Smooth muscle cell (in vitro differentiated cells): ENCODE measurements at regions not wholly inside any gene's neighbourhood (a gene's known extent, or its start where the extent isn't known, plus 50 kb on each side); places are given as distances from the start of the nearest gene placed in this dataset.

Experiments used
- DNase-seq: peaks from one replicate; lab custom pipeline; 2025; ENCODE audit not compliant: unreplicated experiment; lab: John Stamatoyannopoulos, UW
- H2AFZ ChIP-seq: fragments of 200-600 bp; sonication (generic); 2 replicates; pipeline ENCODE4 v1.6.0; 2016; ENCODE audit warnings: antibody characterized with exemption, low read depth, mild to moderate bottlenecking
- H3F3A ChIP-seq: fragments of 200-600 bp; sonication (generic); 2 replicates; pipeline ENCODE4 v1.6.0; 2017; ENCODE audit warnings: antibody characterized with exemption, low read depth
- H3K27ac ChIP-seq: fragments of 200-600 bp; sonication (generic); 2 replicates; pipeline ENCODE4 v1.5.1; 2016; ENCODE audit warnings: low read depth, mild to moderate bottlenecking
- H3K27me3 ChIP-seq: fragments of 200-600 bp; sonication (generic); 2 replicates; pipeline ENCODE4 v1.6.1; 2016; ENCODE audit warnings: low read depth, mild to moderate bottlenecking
- H3K36me3 ChIP-seq: fragments of 200-600 bp; sonication (generic); 2 replicates; pipeline ENCODE4 v1.5.1; 2016; ENCODE audit warnings: low read depth
- H3K4me1 ChIP-seq: fragments of 200-600 bp; sonication (generic); 2 replicates; pipeline ENCODE4 v1.5.1; 2016; ENCODE audit warnings: low read depth
- H3K4me2 ChIP-seq: fragments of 200-600 bp; sonication (generic); 2 replicates; pipeline ENCODE4 v1.6.0; 2016; ENCODE audit warnings: mild to moderate bottlenecking
- H3K4me3 ChIP-seq: fragments of 200-600 bp; sonication (generic); 2 replicates; pipeline ENCODE4 v1.5.1; 2016; ENCODE audit warnings: mild to moderate bottlenecking
- H3K79me2 ChIP-seq: fragments of 200-600 bp; sonication (generic); 2 replicates; pipeline ENCODE4 v1.6.0; 2016; ENCODE audit warnings: low read depth, mild to moderate bottlenecking
- H3K9ac ChIP-seq: fragments of 200-600 bp; sonication (generic); 2 replicates; pipeline ENCODE4 v1.6.0; 2016; ENCODE audit warnings: low read depth
- H3K9me3 ChIP-seq: fragments of 200-600 bp; sonication (generic); replicated peaks from 2 replicates; pipeline ENCODE4 v1.5.1; 2016; ENCODE audit warnings: low read depth
- H4K20me1 ChIP-seq: fragments of 200-600 bp; sonication (generic); 2 replicates; pipeline ENCODE4 v1.6.0; 2016; ENCODE audit warnings: low read depth
- WGBS: methylation state at CpG from one replicate; pipeline ENCODE4 v1.1.7; 2016; ENCODE audit warnings: low lambda C conversion rate; 5-methylcytosine and 5-hydroxymethylcytosine counted together
- TF ChIP-seq, protein P1 (sequence below): fragments of 200-600 bp; sonication (generic); IDR thresholded peaks from 2 replicates; pipeline ENCODE4 v1.5.1; 2017; ENCODE audit warnings: borderline replicate concordance, mild to moderate bottlenecking, antibody characterized with exemption; ENCODE audit not compliant: insufficient read depth, poor library complexity, severe bottlenecking

DNA sequence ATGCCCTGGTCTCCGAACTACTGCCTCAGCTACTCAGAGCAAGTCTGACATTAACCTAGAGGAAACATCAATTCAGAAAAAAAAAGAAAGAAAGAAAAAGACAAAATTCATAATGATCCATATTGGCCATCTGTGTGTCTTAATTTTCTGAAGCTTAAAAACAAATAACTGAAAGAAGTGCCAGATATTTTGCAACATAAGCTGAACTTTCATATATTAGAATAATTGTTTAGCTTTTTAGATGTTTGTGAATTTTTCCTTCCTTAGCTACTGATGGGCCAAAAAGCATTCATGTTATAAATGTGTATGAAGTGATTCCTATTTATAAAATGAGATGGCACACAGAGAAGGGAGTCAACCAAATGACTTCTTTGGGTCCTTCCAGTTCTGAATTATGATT, 555.0 kb upstream of the CHAC2 start:
- H3K27me3 ChIP-seq = no peaks in the 10 kb centered on the region
- H3K4me2 ChIP-seq = no peak overlapping the region
- no peak overlapping the region for H2AFZ ChIP-seq
- H3K27ac ChIP-seq = no peak overlapping the region
- H3F3A ChIP-seq = no peaks in the 10 kb centered on the region
- 100% methylated on average over 1 of the region's 1 CpG for WGBS
- H3K36me3 ChIP-seq = no peaks in the 10 kb centered on the region
- H3K79me2 ChIP-seq = no peaks in the 10 kb centered on the region
- DNase-seq = no peak
- H3K9ac ChIP-seq = no peak overlapping the region
- no peak overlapping the region for H3K4me3 ChIP-seq
- no peaks in the 10 kb centered on the region for H3K4me1 ChIP-seq
- H4K20me1 ChIP-seq = no peaks in the 10 kb centered on the region
- TF ChIP-seq, protein P1, sequence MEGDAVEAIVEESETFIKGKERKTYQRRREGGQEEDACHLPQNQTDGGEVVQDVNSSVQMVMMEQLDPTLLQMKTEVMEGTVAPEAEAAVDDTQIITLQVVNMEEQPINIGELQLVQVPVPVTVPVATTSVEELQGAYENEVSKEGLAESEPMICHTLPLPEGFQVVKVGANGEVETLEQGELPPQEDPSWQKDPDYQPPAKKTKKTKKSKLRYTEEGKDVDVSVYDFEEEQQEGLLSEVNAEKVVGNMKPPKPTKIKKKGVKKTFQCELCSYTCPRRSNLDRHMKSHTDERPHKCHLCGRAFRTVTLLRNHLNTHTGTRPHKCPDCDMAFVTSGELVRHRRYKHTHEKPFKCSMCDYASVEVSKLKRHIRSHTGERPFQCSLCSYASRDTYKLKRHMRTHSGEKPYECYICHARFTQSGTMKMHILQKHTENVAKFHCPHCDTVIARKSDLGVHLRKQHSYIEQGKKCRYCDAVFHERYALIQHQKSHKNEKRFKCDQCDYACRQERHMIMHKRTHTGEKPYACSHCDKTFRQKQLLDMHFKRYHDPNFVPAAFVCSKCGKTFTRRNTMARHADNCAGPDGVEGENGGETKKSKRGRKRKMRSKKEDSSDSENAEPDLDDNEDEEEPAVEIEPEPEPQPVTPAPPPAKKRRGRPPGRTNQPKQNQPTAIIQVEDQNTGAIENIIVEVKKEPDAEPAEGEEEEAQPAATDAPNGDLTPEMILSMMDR = no peak
- no peaks in the 10 kb centered on the region for H3K9me3 ChIP-seq

DNA sequence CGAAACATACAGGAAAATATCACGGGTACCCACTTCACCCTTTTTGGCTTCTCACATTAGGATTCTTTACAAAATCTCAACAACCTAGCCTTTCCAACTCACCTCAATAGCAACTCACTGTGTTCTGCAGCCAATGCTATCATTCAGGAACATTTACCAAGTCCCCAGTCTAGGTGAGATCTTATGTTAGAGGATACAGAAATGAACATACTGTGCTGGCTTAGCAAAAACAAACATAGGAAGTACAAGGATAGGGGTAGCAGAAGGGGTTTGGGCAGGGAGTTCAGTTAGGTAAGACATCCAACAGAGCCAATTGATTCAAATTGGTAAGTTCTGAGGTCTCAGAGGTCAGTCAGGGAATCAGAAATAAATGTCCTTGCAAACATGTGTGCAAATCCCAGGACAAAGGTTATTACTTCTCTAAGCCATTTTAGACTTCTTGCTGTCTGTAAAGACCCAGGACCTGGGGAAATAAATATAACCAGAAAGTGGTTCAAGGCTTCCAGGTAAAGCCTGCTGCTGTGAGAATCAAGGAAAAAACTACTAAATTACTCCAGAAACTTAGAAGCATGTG, 556.3 kb upstream of the CHAC2 start:
- H3F3A ChIP-seq = no peaks in the 10 kb centered on the region
- TF ChIP-seq, protein P1 = no peak
- H3K27me3 ChIP-seq = no peaks in the 10 kb centered on the region
- H2AFZ ChIP-seq = no peak overlapping the region
- WGBS = 94% methylated on average over 2 of the region's 2 CpGs
- no peak overlapping the region for H3K9ac ChIP-seq
- H3K4me3 ChIP-seq = no peak overlapping the region
- no peaks in the 10 kb centered on the region for H4K20me1 ChIP-seq
- H3K4me2 ChIP-seq = no peak overlapping the region
- H3K27ac ChIP-seq = no peak overlapping the region
- H3K9me3 ChIP-seq = no peaks in the 10 kb centered on the region
- H3K79me2 ChIP-seq = no peaks in the 10 kb centered on the region
- no peaks in the 10 kb centered on the region for H3K36me3 ChIP-seq
- H3K4me1 ChIP-seq = no peaks in the 10 kb centered on the region
- no peak for DNase-seq

DNA sequence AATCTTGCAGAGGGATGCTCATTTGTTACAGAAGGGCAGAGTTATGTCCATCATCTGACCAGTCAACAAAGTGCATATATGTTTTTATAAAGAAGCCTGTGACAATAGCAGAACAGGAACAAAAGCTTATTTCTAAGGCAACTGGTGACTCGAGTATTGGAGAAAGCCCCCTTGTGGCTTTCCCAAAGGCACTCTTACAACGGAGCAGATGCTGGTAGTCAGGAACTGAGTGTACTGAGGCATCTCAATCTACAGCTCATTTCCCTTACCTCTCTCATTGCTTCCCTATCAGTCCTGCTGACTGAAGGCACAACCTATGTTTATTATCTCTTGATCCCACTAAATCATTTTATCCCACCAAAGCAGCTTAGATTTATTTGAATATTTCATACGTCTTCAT, 557.1 kb upstream of the CHAC2 start:
- H3K4me3 ChIP-seq = no peak overlapping the region
- H2AFZ ChIP-seq = no peak overlapping the region
- H3K36me3 ChIP-seq = no peaks in the 10 kb centered on the region
- H3K27ac ChIP-seq = no peak overlapping the region
- no peak overlapping the region for H3K9ac ChIP-seq
- H3K27me3 ChIP-seq = no peaks in the 10 kb centered on the region
- no peaks in the 10 kb centered on the region for H3F3A ChIP-seq
- no peaks in the 10 kb centered on the region for H4K20me1 ChIP-seq
- TF ChIP-seq, protein P1 = no peak
- no peaks in the 10 kb centered on the region for H3K9me3 ChIP-seq
- H3K4me1 ChIP-seq = no peaks in the 10 kb centered on the region
- H3K4me2 ChIP-seq = no peak overlapping the region
- no peak for DNase-seq
- no peaks in the 10 kb centered on the region for H3K79me2 ChIP-seq
- WGBS = 39% methylated on average over 3 of the region's 3 CpGs
